ENCODE measurements at regions not wholly inside any gene's neighbourhood (a gene's known extent, or its start where the extent isn't known, plus 50 kb on each side); places are given as distances from the start of the nearest gene placed in this dataset.

DNA sequence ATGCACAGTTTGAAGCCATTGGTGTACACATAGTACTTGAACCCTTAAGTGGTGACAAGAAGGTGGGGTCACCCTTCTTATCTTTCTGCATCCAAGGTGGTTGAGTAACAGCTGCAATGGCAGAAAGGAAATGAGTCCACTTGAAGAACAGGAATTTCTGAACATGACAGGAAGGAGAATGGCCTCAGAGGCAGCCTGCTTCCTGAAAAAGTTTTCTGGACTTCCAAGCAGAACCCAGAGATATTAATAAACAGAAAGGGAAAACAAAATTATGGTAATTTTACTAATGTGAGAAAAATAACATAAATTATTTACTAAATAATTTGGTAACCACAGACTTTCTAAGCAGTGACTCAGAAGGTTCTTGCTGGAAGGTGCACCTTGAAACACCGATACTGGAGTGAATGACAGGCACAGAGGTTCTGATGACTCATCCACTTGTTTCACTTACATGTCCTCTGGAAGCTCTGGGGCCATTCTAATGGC, 119.9 kb upstream of the HS3ST1 start:
- H3K9me1 ChIP-seq (ENCODE audit: control insufficient read depth, extremely low read depth, insufficient read depth, low read length), result no peaks in the 10 kb centered on the region
- no peak overlapping the region for H3K4me3 ChIP-seq (ENCODE audit: control insufficient read depth in 2 of 3, extremely low read depth in 1 of 3, insufficient read depth in 2 of 3, low read depth in 1 of 3, low read length in 3 of 3)
- H3K36me3 ChIP-seq (ENCODE audit: control insufficient read depth in 2 of 2, extremely low read depth in 1 of 2, insufficient read depth in 2 of 2, low read length in 2 of 2), result no peaks in the 10 kb centered on the region
- peak overlapping the region; percentile 83 for H3K27ac ChIP-seq (ENCODE audit: control insufficient read depth, insufficient read depth, low read length)
- no peak overlapping the region for H2AFZ ChIP-seq (ENCODE audit: control insufficient read depth, low read length)
- no peaks in the 10 kb centered on the region for H3K79me2 ChIP-seq (ENCODE audit: control insufficient read depth, insufficient read depth, low read length)
- no peak overlapping the region for H3K9ac ChIP-seq (ENCODE audit: control insufficient read depth, extremely low read depth, insufficient read depth, low read length)
- H4K20me1 ChIP-seq (ENCODE audit: control insufficient read depth, extremely low read depth, insufficient read depth, low read length), result no peaks in the 10 kb centered on the region
- TF ChIP-seq, protein P1, sequence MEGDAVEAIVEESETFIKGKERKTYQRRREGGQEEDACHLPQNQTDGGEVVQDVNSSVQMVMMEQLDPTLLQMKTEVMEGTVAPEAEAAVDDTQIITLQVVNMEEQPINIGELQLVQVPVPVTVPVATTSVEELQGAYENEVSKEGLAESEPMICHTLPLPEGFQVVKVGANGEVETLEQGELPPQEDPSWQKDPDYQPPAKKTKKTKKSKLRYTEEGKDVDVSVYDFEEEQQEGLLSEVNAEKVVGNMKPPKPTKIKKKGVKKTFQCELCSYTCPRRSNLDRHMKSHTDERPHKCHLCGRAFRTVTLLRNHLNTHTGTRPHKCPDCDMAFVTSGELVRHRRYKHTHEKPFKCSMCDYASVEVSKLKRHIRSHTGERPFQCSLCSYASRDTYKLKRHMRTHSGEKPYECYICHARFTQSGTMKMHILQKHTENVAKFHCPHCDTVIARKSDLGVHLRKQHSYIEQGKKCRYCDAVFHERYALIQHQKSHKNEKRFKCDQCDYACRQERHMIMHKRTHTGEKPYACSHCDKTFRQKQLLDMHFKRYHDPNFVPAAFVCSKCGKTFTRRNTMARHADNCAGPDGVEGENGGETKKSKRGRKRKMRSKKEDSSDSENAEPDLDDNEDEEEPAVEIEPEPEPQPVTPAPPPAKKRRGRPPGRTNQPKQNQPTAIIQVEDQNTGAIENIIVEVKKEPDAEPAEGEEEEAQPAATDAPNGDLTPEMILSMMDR (optimal IDR thresholded peaks at IDR 0.05 in 1 of 3, IDR thresholded peaks at IDR 0.05 in 1 of 3, conservative IDR thresholded peaks at IDR 0.05 in 1 of 3; ENCODE audit: extremely low read depth in 1 of 3, insufficient read depth in 2 of 3, low read length in 3 of 3), result no peak
- no peak for TF ChIP-seq EZH2 (IDR thresholded peaks at IDR 0.05; ENCODE audit: low read length)
- H3K4me1 ChIP-seq (ENCODE audit: control insufficient read depth, extremely low read depth, insufficient read depth, low read length), result peaks cover 32% of the 10 kb centered on the region
- peak overlapping the region; percentile 39 for H3K4me2 ChIP-seq (ENCODE audit: control insufficient read depth, extremely low read depth, insufficient read depth, low read depth, low read length)
- FAIRE-seq (peak; percentile 65), DNase-seq (ENCODE audit: low read depth, low spot score) (peak; percentile 77)
- no peaks in the 10 kb centered on the region for H3K9me3 ChIP-seq (ENCODE audit: control insufficient read depth, low read depth, low read length)
- dilution Hi-C loops (cut with MboI; ENCODE audit: extremely low pct_ligation_motif_present, low sequenced_read_pairs), result no loop called here
- H3K27me3 ChIP-seq (ENCODE audit: control insufficient read depth, extremely low read depth, insufficient read depth, low read length), result no peaks in the 10 kb centered on the region

DNA sequence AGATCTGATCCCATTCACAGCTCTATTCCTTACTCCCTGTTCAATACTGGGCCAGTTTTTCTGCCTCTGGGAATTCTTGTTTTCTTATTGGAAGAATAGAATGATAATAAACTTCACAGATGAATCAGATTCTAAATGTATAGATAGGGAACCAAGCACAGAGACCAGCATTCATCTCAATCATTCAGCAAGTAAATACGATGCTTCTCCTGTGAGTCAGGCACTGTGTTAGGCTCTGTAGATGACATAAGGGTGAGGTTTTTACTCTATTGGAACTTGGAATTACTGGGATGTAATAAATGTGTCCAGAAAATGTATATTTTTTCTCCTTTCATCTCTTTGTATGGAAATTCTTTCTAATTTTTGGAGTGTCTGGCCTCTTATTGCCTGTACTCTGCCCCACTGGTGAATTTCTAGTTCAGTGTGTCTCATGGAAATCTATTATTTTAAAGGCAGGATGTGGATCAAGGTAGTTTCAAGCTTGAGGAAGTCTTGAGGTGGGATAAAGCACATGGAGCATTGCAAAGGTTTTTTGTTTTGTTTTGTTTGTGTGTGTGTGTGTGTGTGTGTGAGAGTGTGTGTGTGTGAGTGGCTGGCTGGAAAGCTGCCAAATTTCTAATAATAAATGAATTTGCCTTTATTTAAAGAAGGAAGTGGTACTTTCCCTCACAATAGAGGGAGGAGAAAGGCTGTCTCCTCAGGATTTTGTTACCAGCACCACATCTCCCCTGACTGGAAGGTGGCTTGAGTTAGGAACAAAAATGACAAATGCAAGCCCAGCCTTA, 117.9 kb upstream of the HS3ST1 start:
- Histone ChIP-seq H3K79me2 (ENCODE audit: control insufficient read depth, insufficient read depth, low read length) (no peaks in the 10 kb centered on the region), H3K36me3 (ENCODE audit: control insufficient read depth in 2 of 2, extremely low read depth in 1 of 2, insufficient read depth in 2 of 2, low read length in 2 of 2) (no peaks in the 10 kb centered on the region), H3K27ac (ENCODE audit: control insufficient read depth, insufficient read depth, low read length) (peak overlapping the region; percentile 22), H3K4me3 (ENCODE audit: control insufficient read depth in 2 of 3, extremely low read depth in 1 of 3, insufficient read depth in 2 of 3, low read depth in 1 of 3, low read length in 3 of 3) (no peak overlapping the region), H3K9ac (ENCODE audit: control insufficient read depth, extremely low read depth, insufficient read depth, low read length) (no peak overlapping the region), H3K4me2 (ENCODE audit: control insufficient read depth, extremely low read depth, insufficient read depth, low read depth, low read length) (no peak overlapping the region), H3K9me1 (ENCODE audit: control insufficient read depth, extremely low read depth, insufficient read depth, low read length) (no peaks in the 10 kb centered on the region), H3K9me3 (ENCODE audit: control insufficient read depth, low read depth, low read length) (no peaks in the 10 kb centered on the region), H4K20me1 (ENCODE audit: control insufficient read depth, extremely low read depth, insufficient read depth, low read length) (no peaks in the 10 kb centered on the region), H2AFZ (ENCODE audit: control insufficient read depth, low read length) (peak overlapping the region; percentile 27), H3K27me3 (ENCODE audit: control insufficient read depth, extremely low read depth, insufficient read depth, low read length) (no peaks in the 10 kb centered on the region), H3K4me1 (ENCODE audit: control insufficient read depth, extremely low read depth, insufficient read depth, low read length) (peaks cover 46% of the 10 kb centered on the region)
- TF ChIP-seq EZH2 (IDR thresholded peaks at IDR 0.05; ENCODE audit: low read length), result no peak
- TF ChIP-seq, protein P1 (optimal IDR thresholded peaks at IDR 0.05 in 1 of 3, IDR thresholded peaks at IDR 0.05 in 1 of 3, conservative IDR thresholded peaks at IDR 0.05 in 1 of 3; ENCODE audit: extremely low read depth in 1 of 3, insufficient read depth in 2 of 3, low read length in 3 of 3), result no peak
- dilution Hi-C loops (cut with MboI; ENCODE audit: extremely low pct_ligation_motif_present, low sequenced_read_pairs), result no loop called here
- FAIRE-seq (peak; percentile 78), DNase-seq (ENCODE audit: low read depth, low spot score) (peak; percentile 23)

Measured in keratinocyte (primary cell).